ENCODE measurements at regions not wholly inside any gene's neighbourhood (a gene's known extent, or its start where the extent isn't known, plus 50 kb on each side); places are given as distances from the start of the nearest gene placed in this dataset.
"Not testable (repeated sequence)": the region's sequence is repeated elsewhere in the genome, so short reads cannot be mapped to it uniquely, and the experiment has no call there.

DNA sequence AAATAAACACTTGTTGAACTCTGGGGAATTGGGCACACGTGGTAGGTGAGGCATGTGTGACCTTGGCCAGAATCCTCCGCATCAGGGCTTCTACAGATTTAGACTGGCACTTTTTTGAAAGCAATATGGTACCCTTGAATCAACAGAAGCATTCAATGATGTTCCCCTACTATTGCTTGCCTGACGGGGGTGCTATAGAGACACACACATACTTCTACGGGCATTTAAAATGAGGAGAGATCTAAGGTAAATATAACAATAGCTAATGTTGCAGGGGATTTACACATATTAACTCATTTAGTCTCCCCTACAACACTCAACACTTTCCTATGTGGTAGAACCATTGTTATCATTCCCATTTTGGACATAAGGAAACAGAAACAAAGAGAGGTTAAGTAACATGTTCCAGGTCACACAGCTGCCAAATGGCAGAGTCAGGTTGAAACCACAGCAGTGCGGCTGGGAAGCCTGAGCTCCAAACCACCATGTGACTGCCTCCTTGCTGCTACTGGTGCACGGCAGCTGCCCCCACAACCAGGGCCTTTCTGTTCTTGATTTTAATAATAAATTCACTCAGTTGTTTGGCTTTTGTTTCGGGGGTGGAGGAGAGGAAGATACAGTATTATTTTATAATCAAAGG, 147.4 kb downstream of the ZNF281 start:
- no peak for DNase-seq (ENCODE audit: low spot score)
- in situ Hi-C loops (cut with HindIII; ENCODE audit: low sequenced_read_pairs) = no loop called here

DNA sequence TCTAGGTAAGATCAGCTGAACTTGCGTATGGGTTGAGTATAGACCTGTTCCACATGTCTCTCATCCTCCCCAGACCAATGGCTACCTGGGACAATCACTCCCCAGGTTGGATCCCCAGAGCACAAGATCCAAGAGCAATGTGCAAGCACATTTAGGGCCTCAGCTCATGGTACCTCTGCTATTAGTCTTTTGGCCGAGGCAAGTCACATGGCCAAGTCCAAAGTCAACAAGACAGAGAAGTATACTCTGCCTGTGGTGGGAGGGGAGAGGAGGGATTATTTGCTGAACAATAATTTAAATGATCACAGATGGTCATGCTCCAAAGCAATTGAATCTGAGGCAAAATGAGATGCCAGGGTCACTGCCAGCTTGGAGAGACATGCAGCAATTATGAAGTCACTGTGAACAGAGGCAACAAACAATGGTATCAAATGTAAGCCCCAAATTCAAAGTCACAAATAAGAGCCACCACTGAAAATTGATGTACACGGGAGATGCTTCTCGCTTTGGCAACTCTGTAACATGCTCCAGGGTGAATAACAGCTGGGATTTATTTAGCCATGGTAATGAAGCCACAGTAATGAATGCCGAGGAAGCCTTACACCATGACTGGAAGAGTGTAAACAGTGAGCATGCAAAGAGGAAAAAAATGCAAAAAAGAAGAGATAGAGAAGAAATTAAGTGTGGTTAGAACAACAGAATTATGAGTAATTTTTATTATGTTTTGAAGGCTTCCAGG, 149.1 kb downstream of the ZNF281 start:
- DNase-seq (ENCODE audit: low spot score) = no peak
- in situ Hi-C loops (cut with HindIII; ENCODE audit: low sequenced_read_pairs) = no loop called here

DNA sequence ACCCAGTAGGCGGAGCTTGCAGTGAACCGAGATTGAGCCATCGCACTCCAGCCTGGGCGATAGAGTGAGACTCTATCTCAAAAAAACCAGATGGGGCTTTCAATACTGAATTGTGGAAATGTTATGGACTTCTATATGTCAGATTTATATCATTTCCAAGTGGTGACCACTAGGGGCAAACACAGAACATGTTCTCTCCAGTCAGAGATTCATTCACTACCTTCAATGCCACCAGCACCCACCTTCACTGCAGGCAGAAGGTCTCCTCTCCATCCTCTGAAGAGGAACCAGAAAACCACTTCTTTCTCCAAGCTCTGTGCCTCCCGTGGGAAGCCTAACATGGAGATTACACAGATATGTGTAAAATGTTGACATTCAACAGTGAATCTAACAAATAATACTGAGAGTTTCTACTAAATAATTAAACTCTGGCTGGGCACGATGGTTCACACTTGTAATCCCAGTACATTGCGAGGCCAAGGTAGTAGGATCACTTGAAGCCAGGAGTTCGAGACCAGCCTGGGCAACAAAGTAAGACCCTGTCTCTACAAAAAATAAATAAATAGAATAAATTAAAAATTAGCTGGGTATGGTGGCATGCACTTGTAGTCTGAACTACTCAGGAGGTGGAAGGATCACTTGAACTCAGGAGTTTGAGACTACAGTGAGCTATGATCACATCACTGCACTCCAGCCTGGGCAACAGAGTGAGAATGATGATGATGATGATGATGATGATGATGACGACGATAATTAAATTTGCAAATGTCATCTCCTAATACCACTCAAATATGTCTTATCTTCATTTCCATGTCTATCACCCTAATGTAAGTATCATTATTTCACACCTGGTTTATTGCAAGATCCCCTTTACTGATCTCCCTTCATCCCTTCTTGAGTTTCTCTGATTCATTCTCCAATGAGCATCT, 151.1 kb downstream of the ZNF281 start:
- DNase-seq (ENCODE audit: low spot score) = no peak
- in situ Hi-C loops (cut with HindIII; ENCODE audit: low sequenced_read_pairs) = no loop called here

DNA sequence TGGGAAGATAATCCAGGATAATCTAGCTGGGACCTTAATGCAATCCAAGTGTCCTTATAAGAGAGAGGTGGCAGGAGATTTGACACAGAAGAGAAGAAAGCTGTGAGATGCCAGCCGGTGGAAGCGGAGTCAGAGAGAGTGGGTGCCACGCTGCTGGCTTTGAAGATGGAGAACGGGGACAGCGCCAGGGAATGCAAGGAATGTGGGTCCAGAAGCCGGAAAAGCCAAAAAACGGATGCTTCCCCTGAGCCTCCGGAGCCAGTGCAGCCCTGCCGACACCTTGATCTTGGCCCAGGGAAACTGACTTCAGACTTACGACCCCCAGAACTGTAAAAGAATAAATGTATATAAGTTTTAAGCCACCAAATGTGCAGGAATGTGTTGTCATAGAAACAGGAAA, 152.6 kb downstream of the ZNF281 start:
- DNase-seq (ENCODE audit: low spot score) = no peak
- in situ Hi-C loops (cut with HindIII; ENCODE audit: low sequenced_read_pairs) = no loop called here

DNA sequence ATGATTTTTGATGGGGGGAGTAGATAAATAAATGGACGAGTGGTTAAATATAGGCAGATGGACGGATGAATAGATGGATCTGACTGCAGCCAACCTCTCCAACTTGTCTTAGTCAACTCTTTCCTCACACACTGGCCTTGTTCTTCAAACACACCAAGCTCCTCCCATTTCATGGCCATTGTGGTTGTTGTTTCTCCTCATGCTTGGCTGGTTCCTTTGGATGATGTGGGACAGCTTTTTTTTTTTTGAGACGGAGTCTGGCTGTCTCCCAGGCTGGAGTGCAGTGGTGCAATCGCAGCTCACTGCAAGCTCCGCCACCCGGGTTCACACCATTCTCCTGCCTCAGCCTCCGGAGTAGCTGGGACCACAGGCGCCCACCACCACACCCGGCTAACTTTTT, 155.2 kb downstream of the ZNF281 start:
- DNase-seq (ENCODE audit: low spot score); in situ Hi-C loops (cut with HindIII; ENCODE audit: low sequenced_read_pairs): not testable (repeated sequence)

DNA sequence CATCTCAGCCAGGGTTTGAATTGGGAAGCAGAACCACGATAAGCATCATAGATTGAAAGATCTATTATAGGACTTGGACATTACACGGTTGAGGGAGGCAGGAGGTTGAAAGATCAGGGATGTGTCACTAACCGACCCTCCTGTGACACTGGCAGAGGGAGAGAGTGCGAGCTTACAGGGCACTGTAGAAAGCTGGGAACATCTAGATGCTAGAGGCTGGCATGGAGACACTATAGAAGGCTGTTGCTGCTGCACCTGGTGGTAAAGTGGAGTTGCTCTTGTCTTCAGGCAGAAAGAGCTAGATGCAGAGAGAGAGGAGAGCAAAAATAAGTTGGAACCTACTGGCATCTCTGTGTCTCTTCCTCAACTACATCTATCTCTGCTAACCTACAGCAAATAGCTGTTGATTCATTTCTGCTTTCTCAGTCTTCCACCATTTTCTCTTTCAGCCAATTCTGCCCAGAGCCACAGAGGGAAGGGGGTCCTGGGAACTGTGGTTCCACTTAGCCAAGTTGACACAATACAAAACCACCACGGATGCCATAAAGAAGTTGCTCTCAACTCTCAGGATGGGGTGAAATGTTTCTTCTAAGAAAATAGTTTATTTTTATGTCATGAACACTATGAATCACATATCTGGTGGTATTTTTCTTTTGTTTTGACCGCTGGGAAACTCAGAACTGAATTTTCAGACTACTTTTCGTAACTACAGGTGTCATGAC, 155.9 kb downstream of the ZNF281 start:
- no peak for DNase-seq (ENCODE audit: low spot score)
- in situ Hi-C loops (cut with HindIII; ENCODE audit: low sequenced_read_pairs) = no loop called here

DNA sequence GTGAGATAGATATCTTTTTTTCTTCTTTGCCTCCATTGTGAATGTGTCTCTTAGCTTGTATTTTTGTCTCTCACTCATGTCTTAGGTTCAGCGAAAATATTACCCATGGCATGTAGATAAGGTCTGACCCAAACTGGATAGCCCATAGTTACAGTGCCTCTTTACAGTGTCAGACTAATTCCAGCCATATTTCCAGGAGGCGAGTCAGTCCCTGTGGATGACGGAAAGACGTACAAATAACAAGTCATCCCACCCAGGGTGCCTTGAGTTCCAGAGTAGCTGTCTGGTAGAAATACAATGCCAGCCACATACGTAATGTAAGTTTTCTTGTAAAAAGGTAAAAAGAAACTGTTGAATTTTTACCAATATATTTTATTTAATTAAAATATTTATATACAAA, 157.3 kb downstream of the ZNF281 start:
- DNase-seq (ENCODE audit: low spot score) = no peak
- in situ Hi-C loops (cut with HindIII; ENCODE audit: low sequenced_read_pairs) = no loop called here

DNA sequence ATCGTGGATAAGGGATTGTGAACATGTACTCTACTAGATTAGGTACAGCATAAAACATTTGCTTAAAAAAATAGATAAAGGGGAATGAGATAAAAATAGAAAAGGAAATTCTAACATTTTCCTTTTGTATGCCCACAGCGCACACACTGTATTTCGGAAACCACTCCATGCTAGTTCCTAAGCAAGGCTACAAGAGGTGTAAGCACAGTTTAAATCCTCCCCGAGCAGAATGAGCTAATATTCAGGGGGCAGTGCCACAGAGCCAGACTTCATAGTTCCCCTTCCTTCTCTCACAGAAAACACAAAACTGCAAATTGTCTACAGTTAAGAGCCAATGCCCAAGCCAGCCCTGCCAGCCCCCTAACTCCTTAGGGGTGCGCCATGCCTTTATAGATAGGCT, 159.4 kb downstream of the ZNF281 start:
- in situ Hi-C loops (cut with HindIII; ENCODE audit: low sequenced_read_pairs) = no loop called here
- no peak for DNase-seq (ENCODE audit: low spot score)

DNA sequence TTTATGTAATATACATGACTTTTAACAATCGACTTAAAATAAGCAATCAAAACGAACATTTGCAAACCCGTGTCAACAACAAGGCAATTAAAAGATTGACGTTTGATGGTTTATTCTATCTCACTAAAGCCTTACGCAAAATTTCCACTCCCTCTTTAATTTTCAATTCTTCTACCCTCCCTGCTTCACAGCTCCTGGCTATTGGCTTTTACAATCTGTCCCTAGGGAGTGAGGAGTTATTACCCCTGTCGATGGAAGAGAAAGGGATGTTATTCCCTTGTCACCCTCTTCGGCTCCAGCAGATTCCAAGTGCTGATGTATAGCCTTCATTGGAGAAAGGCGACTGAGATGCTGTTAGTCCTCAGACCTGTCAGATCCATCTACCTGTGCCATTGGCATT, 161.3 kb downstream of the ZNF281 start:
- in situ Hi-C loops (cut with HindIII; ENCODE audit: low sequenced_read_pairs) = no loop called here
- DNase-seq (ENCODE audit: low spot score) = no peak

DNA sequence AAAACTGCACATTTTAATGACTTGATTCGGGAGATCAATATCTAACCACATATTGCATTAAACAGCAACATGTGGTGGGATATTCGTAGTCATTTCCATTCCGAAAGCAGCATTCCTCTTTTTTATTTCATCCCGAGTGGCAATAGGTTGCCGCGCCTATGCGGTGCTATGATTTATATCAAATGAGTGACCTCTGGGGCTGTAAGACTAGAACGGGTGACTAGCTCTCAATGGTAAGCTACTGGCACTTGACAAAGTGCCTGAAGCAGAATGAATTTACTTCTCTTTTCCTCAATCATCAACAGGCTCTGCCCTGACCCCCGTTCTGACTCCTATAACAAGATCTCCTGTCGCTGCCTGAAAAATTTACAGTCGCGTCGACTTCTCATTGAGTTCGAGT, 162.3 kb downstream of the ZNF281 start:
- DNase-seq (ENCODE audit: low spot score) = no peak
- in situ Hi-C loops (cut with HindIII; ENCODE audit: low sequenced_read_pairs) = no loop called here

DNA sequence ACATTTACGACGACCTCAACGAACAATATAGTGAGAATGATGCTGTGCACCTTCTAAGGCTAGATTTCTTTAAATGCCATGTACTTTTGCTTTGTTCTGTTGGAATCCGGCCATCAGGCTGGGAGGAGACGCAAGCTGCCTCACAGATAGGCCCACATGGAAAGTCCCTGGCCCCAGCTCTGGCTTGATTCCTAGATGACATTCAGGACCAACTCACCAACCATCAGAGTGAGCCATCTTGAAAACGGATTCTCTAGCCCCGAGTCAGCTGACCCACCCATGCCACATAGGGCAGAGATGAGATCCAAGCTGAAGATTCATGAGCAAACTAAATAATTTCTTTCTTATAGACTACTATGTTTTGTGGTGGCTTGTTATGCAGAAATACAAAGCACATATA, 164.4 kb downstream of the ZNF281 start:
- DNase-seq (ENCODE audit: low spot score) = no peak
- in situ Hi-C loops (cut with HindIII; ENCODE audit: low sequenced_read_pairs) = no loop called here

DNA sequence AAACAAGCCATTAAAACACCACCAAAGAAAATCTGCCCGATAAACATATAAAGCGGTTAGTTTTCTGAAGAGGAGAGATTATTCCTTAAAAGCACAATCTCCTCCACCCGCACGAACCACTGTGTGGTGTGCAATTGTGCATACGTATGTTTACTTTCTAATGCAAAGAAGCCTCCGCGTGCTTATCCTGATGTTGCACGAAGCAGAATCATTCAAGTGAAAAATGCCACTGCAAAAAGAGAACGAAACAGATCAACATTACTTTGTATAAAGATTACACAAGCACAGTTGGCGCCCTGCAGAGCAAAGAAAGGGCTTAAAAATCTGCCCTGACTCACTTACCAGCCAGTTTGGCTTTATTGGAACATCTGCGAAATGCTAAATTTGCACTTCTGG, 166.8 kb downstream of the ZNF281 start:
- no peak for DNase-seq (ENCODE audit: low spot score)
- in situ Hi-C loops (cut with HindIII; ENCODE audit: low sequenced_read_pairs) = no loop called here

DNA sequence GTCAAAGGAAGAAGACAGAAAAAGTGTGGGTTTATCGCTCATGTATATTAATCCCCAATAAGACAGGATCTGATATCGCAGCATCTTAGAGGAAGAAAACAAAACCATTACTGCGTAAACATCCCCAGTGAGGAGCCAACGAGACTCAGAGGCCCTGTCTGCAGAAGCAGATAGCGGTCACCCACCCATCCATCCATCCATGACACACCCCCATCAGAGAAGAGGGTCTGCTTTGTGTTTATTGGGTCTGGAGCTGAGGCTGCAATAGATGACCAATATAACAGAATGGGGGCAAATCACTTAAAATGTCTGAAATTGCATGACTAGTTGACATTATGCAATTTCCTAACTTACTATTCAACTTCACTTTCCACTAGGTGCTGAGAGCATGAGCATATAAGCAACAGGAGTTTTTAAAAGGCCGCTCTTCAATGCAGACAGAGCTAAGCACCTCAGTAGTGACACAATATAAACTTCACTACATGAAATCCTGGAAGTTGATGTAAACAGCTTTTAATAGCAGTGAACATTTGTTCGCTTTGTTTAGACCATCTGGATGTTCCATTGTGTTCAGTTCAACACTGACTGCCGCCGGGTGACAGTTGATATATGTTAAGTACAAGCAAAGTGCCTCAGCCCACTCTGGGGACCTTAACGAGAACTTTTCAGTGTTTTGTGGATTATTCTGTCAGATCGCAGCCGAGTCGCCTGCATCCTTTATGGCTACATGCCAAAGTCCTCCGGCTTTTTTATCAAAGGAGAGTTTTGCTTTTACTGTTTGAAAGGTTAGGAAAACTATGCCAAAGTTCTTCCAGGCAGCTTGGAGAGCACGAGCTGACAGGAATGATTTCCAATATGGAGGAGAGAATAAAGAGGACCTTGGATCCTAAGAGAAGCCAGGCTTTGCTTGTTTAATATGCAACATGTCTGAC, 167.5 kb downstream of the ZNF281 start:
- no peak for DNase-seq (ENCODE audit: low spot score)

DNA sequence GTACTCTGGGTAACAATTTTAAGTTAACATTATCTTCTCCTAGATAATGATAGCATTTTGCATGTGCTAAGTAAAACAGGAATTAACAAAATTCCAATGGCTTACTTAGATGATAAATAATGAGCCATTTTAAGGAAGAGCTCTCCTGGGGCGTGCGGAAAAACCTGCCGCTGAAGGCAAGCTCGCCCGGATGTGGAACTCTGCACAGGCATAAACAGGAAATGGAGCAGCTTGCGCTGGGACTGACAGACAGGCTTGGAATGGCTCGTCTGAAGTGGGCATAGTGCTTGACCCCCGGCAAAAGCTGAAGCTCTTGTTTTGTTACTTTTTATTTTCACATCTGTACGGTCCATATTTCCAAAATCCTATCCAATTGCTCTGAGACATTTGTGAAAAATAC, 169.2 kb downstream of the ZNF281 start:
- DNase-seq (ENCODE audit: low spot score) = no peak
- in situ Hi-C loops (cut with HindIII; ENCODE audit: low sequenced_read_pairs) = no loop called here

More for the DNA sequence above, 167.5 kb downstream of the ZNF281 start:
- in situ Hi-C loops (cut with HindIII; ENCODE audit: low sequenced_read_pairs) = no loop called here

DNA sequence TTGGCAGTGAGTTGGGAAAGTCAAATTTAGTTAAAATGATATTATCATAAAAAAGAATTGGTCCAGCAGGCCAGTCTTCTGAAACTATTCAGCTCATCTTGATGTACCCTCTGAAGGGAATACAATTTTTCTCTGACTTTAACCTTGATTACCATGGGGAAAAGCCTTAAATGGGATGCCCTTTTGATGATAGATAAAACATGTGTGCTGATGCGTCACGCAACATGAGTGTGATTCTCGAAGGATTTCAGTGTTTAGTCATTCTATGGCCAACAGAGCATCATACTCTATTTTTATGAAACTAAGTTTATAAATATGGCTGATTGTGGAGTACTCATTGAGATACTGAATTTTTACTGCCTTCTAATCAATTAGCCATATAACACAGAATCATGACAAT, 171.5 kb downstream of the ZNF281 start:
- in situ Hi-C loops (cut with HindIII; ENCODE audit: low sequenced_read_pairs) = no loop called here
- DNase-seq (ENCODE audit: low spot score) = no peak

DNA sequence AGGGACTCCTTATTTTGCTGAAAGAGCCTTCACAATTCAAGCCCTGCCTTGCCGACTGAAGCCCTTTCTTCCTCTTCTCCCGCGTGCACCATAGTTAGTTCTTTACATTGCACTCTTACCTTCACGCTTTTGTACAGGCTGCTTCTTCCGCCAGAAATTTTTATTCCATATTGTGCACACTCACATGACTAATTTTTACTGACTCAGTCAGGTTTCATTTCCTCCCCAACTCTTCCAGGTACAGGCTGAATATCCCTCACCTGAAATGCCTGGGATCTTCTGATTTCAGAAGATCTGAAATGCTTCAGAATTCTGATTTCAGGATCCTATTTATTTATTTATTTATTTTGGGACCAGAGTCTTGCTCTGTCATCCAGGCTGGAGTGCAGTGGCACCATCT, 172.8 kb downstream of the ZNF281 start:
- in situ Hi-C loops (cut with HindIII; ENCODE audit: low sequenced_read_pairs) = no loop called here
- no peak for DNase-seq (ENCODE audit: low spot score)

DNA sequence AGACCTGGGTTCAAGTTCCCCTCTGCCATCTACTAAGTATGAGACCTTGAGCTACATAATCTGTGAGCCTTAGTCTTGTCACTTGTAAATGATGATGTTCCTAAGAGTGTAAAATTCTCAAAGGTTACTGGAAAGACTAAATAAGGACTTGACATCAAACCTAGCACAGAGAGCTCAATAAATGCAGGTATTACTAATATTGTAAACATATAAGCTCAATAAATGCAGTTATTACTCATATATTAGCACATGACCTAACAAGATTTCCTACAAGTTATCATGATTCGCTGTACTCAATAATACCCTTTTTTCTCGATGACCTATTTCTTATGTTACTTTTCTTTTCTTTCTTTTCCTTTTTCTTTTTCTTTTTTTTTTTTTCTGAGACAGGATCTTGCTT, 174.9 kb downstream of the ZNF281 start:
- in situ Hi-C loops (cut with HindIII; ENCODE audit: low sequenced_read_pairs) = no loop called here
- no peak for DNase-seq (ENCODE audit: low spot score)

DNA sequence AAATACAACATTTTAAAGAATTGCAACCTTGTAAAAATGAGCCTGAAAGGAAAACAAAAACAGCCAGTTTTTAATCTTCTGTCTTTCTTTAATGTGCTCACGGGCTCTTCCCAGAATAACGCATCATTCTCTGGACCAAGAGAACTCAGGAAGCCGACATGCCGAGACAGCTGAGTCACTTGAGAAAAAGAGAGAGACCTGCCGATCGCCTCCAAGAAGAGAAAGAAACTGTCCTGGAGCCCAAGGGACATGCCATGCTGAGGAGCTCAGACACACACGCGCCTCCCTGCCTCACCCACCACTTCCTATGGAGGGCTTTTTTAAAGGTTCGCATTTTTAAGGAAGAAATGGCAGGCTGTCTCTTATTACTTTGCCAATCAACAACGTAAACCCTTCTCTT, 176.4 kb downstream of the ZNF281 start:
- no peak for DNase-seq (ENCODE audit: low spot score)
- in situ Hi-C loops (cut with HindIII; ENCODE audit: low sequenced_read_pairs) = no loop called here

Data from G401 (cell line).